Smooth muscle cell (in vitro differentiated cells): ENCODE measurements at regions not wholly inside any gene's neighbourhood (a gene's known extent, or its start where the extent isn't known, plus 50 kb on each side); places are given as distances from the start of the nearest gene placed in this dataset.

Source experiments
- DNase-seq: peaks from one replicate; lab custom pipeline; 2025; ENCODE audit not compliant: unreplicated experiment; lab: John Stamatoyannopoulos, UW
- H2AFZ ChIP-seq: fragments of 200-600 bp; sonication (generic); 2 replicates; pipeline ENCODE4 v1.6.0; 2016; ENCODE audit warnings: antibody characterized with exemption, low read depth, mild to moderate bottlenecking
- H3F3A ChIP-seq: fragments of 200-600 bp; sonication (generic); 2 replicates; pipeline ENCODE4 v1.6.0; 2017; ENCODE audit warnings: antibody characterized with exemption, low read depth
- H3K27ac ChIP-seq: fragments of 200-600 bp; sonication (generic); 2 replicates; pipeline ENCODE4 v1.5.1; 2016; ENCODE audit warnings: low read depth, mild to moderate bottlenecking
- H3K27me3 ChIP-seq: fragments of 200-600 bp; sonication (generic); 2 replicates; pipeline ENCODE4 v1.6.1; 2016; ENCODE audit warnings: low read depth, mild to moderate bottlenecking
- H3K36me3 ChIP-seq: fragments of 200-600 bp; sonication (generic); 2 replicates; pipeline ENCODE4 v1.5.1; 2016; ENCODE audit warnings: low read depth
- H3K4me1 ChIP-seq: fragments of 200-600 bp; sonication (generic); 2 replicates; pipeline ENCODE4 v1.5.1; 2016; ENCODE audit warnings: low read depth
- H3K4me2 ChIP-seq: fragments of 200-600 bp; sonication (generic); 2 replicates; pipeline ENCODE4 v1.6.0; 2016; ENCODE audit warnings: mild to moderate bottlenecking
- H3K4me3 ChIP-seq: fragments of 200-600 bp; sonication (generic); 2 replicates; pipeline ENCODE4 v1.5.1; 2016; ENCODE audit warnings: mild to moderate bottlenecking
- H3K79me2 ChIP-seq: fragments of 200-600 bp; sonication (generic); 2 replicates; pipeline ENCODE4 v1.6.0; 2016; ENCODE audit warnings: low read depth, mild to moderate bottlenecking
- H3K9ac ChIP-seq: fragments of 200-600 bp; sonication (generic); 2 replicates; pipeline ENCODE4 v1.6.0; 2016; ENCODE audit warnings: low read depth
- H3K9me3 ChIP-seq: fragments of 200-600 bp; sonication (generic); replicated peaks from 2 replicates; pipeline ENCODE4 v1.5.1; 2016; ENCODE audit warnings: low read depth
- H4K20me1 ChIP-seq: fragments of 200-600 bp; sonication (generic); 2 replicates; pipeline ENCODE4 v1.6.0; 2016; ENCODE audit warnings: low read depth
- WGBS: methylation state at CpG from one replicate; pipeline ENCODE4 v1.1.7; 2016; ENCODE audit warnings: low lambda C conversion rate; 5-methylcytosine and 5-hydroxymethylcytosine counted together
- TF ChIP-seq, protein P1 (sequence below): fragments of 200-600 bp; sonication (generic); IDR thresholded peaks from 2 replicates; pipeline ENCODE4 v1.5.1; 2017; ENCODE audit warnings: borderline replicate concordance, mild to moderate bottlenecking, antibody characterized with exemption; ENCODE audit not compliant: insufficient read depth, poor library complexity, severe bottlenecking

DNA sequence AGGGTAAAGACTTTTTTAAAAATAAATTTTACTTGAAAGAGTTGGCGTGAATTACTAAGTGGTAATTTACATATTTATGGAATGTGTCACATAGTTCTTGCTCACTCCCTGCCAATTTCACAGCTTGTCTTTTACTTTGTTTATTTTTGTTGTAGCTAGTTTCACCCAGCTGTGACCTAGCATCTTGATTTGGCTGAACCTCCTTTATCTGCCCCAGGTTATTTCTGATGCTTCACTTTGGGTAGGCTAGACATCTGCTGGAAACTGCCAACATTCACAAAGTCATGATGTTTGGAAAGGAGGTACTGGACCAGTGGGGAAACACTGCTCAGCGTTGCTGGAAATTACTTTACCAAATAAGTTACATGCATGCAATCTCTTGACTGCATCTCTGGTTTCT lies 1676.0 kb upstream of the RAG2 start:
- peaks cover 2% of the 10 kb centered on the region for H3K4me1 ChIP-seq
- H3K4me2 ChIP-seq = no peak overlapping the region
- TF ChIP-seq, protein P1, sequence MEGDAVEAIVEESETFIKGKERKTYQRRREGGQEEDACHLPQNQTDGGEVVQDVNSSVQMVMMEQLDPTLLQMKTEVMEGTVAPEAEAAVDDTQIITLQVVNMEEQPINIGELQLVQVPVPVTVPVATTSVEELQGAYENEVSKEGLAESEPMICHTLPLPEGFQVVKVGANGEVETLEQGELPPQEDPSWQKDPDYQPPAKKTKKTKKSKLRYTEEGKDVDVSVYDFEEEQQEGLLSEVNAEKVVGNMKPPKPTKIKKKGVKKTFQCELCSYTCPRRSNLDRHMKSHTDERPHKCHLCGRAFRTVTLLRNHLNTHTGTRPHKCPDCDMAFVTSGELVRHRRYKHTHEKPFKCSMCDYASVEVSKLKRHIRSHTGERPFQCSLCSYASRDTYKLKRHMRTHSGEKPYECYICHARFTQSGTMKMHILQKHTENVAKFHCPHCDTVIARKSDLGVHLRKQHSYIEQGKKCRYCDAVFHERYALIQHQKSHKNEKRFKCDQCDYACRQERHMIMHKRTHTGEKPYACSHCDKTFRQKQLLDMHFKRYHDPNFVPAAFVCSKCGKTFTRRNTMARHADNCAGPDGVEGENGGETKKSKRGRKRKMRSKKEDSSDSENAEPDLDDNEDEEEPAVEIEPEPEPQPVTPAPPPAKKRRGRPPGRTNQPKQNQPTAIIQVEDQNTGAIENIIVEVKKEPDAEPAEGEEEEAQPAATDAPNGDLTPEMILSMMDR = no peak
- no peaks in the 10 kb centered on the region for H3F3A ChIP-seq
- H3K9me3 ChIP-seq = no peaks in the 10 kb centered on the region
- WGBS = 64% methylated on average over 2 of the region's 2 CpGs
- no peak overlapping the region for H2AFZ ChIP-seq
- no peaks in the 10 kb centered on the region for H3K79me2 ChIP-seq
- DNase-seq = no peak
- H3K4me3 ChIP-seq = no peak overlapping the region
- H3K27ac ChIP-seq = no peak overlapping the region
- no peaks in the 10 kb centered on the region for H3K27me3 ChIP-seq
- H3K9ac ChIP-seq = no peak overlapping the region
- H4K20me1 ChIP-seq = no peaks in the 10 kb centered on the region
- H3K36me3 ChIP-seq = no peaks in the 10 kb centered on the region

DNA sequence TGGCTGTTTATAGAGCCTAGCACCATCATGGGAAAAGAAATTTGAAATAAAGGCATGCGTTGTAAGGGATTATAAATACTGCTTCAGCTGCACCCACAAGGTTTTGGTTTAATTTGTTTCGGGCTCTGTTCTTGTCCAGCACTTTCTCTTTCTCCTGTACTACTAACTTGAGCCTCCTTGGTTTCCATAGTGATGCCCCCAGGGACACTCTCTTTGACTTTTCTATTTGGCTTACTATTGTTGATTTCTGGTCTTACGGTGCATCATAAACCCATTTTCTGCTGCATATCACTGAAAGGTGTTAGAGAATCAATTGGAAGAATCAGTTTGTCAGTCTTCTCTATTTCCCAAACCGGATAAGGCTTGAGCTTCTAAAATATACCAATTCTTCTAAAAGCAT lies 1674.3 kb upstream of the RAG2 start:
- Histone ChIP-seq H3F3A (no peaks in the 10 kb centered on the region), H3K79me2 (no peaks in the 10 kb centered on the region), H3K36me3 (no peaks in the 10 kb centered on the region), H3K4me2 (no peak overlapping the region), H4K20me1 (no peaks in the 10 kb centered on the region), H3K4me1 (peaks cover 2% of the 10 kb centered on the region), H2AFZ (no peak overlapping the region), H3K9ac (no peak overlapping the region), H3K27ac (no peak overlapping the region), H3K4me3 (no peak overlapping the region), H3K27me3 (no peaks in the 10 kb centered on the region), H3K9me3 (no peaks in the 10 kb centered on the region)
- WGBS = 93% methylated on average over 4 of the region's 4 CpGs
- no peak for DNase-seq
- TF ChIP-seq, protein P1 = no peak

DNA sequence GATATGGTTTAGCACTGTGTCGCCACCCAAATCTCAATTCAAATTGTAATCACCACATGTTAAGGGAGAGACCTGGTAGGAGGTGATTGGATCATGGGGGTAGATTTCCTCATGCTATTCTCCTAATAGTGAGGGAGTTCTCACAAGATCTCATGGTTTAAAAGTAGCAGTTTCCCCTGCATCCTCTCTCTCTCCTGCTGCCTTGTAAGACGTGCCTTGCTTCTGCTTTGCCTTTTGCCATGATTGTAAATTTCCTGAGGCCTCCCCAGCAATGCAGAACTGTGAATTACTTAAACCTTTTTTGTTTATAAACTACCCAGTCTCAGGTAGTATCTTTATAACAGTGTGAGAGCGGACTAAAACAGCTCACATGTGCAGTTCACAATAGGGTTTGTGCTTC lies 1668.7 kb upstream of the RAG2 start:
- Histone ChIP-seq H3K9ac (no peak overlapping the region), H3F3A (no peaks in the 10 kb centered on the region), H3K27me3 (no peaks in the 10 kb centered on the region), H3K4me3 (no peak overlapping the region), H3K9me3 (no peaks in the 10 kb centered on the region), H3K27ac (no peak overlapping the region), H3K4me2 (no peak overlapping the region), H2AFZ (no peak overlapping the region), H3K4me1 (no peaks in the 10 kb centered on the region), H3K36me3 (no peaks in the 10 kb centered on the region), H4K20me1 (no peaks in the 10 kb centered on the region), H3K79me2 (no peaks in the 10 kb centered on the region)
- WGBS = 90% methylated on average over 3 of the region's 3 CpGs
- DNase-seq = no peak
- TF ChIP-seq, protein P1 = no peak

DNA sequence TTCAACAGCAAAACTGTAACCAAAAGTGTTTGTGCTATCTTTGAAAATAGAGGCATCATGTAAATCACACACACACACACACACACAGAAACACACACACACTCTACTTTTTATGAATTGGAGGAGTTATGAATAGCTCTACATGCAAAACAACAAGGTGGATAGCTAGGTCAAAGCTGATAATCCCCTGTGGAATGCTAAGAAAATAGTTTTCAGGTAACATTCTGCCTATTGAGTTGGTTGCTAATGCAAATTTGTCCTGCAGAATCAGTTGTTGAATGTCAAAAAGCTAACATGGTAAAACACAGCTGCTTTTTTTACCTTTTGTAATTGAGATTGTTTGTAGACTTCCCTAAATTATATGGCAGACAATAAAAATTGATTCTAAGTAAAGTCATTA lies 1658.4 kb upstream of the RAG2 start:
- Histone ChIP-seq H3K4me2 (no peak overlapping the region), H3K27ac (no peak overlapping the region), H2AFZ (no peak overlapping the region), H4K20me1 (no peaks in the 10 kb centered on the region), H3K4me1 (peaks cover 6% of the 10 kb centered on the region), H3K4me3 (no peak overlapping the region), H3K79me2 (no peaks in the 10 kb centered on the region), H3K36me3 (no peaks in the 10 kb centered on the region), H3K9ac (no peak overlapping the region), H3K9me3 (no peaks in the 10 kb centered on the region), H3F3A (no peaks in the 10 kb centered on the region), H3K27me3 (no peaks in the 10 kb centered on the region)
- TF ChIP-seq, protein P1 = no peak
- DNase-seq = no peak
